ENCODE measurements at regions not wholly inside any gene's neighbourhood (a gene's known extent, or its start where the extent isn't known, plus 50 kb on each side); places are given as distances from the start of the nearest gene placed in this dataset.

DNA sequence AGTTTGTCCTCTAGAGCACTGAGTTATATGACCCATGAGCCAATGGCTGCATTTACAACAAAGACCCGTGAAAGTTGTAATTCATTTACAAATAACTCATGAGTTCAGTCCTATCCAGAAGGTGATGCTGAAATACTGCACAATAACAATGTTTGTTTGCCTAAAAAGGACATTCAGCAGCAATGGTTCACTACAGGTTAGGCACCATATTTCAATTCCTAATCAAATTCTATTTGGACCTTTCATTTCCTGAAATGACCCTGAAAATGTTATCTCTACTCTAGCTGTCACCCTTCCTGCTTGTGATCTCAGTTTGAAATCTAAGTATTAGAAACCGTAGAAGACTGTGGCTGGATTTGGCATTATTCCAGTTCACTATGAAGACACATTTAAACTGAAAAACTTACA, 191.2 kb upstream of the SAMSN1 start:
- no peak for TF ChIP-seq EZH2phosphoT487 (IDR thresholded peaks at IDR 0.05; ENCODE audit: low read depth)
- TF ChIP-seq, protein P1, sequence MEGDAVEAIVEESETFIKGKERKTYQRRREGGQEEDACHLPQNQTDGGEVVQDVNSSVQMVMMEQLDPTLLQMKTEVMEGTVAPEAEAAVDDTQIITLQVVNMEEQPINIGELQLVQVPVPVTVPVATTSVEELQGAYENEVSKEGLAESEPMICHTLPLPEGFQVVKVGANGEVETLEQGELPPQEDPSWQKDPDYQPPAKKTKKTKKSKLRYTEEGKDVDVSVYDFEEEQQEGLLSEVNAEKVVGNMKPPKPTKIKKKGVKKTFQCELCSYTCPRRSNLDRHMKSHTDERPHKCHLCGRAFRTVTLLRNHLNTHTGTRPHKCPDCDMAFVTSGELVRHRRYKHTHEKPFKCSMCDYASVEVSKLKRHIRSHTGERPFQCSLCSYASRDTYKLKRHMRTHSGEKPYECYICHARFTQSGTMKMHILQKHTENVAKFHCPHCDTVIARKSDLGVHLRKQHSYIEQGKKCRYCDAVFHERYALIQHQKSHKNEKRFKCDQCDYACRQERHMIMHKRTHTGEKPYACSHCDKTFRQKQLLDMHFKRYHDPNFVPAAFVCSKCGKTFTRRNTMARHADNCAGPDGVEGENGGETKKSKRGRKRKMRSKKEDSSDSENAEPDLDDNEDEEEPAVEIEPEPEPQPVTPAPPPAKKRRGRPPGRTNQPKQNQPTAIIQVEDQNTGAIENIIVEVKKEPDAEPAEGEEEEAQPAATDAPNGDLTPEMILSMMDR (IDR thresholded peaks at IDR 0.05; ENCODE audit: low read depth, low read length): no peak

Data from OCI-LY3 (cell line).